Chondrocyte (in vitro differentiated cells): ENCODE measurements at regions not wholly inside any gene's neighbourhood (a gene's known extent, or its start where the extent isn't known, plus 50 kb on each side); places are given as distances from the start of the nearest gene placed in this dataset.

Experiments
- DNase-seq: peaks from one replicate; pipeline ENCODE4 v3.0.0; 2021; ENCODE audit warnings: mixed read lengths, low spot score
- H3K27ac Mint-ChIP-seq: one replicate; pipeline ENCODE4 v1.8.0; 2021; ENCODE audit warnings: mild to moderate bottlenecking, moderate library complexity, mixed read lengths; ENCODE audit not compliant: unreplicated experiment
- H3K27me3 Mint-ChIP-seq: 2 replicates; pipeline ENCODE4 v1.8.0; 2021; ENCODE audit warnings: low read depth, mixed read lengths
- H3K36me3 Mint-ChIP-seq: 2 replicates; pipeline ENCODE4 v1.8.0; 2021; ENCODE audit warnings: low read depth, mixed read lengths
- H3K4me1 Mint-ChIP-seq: 2 replicates; pipeline ENCODE4 v1.8.0; 2021; ENCODE audit warnings: low read depth, mild to moderate bottlenecking, mixed read lengths
- H3K4me3 Mint-ChIP-seq: one replicate; pipeline ENCODE4 v1.8.0; 2021; ENCODE audit warnings: mild to moderate bottlenecking, moderate library complexity, mixed read lengths; ENCODE audit not compliant: unreplicated experiment
- H3K9me3 Mint-ChIP-seq: 2 replicates; pipeline ENCODE4 v1.8.0; 2021; ENCODE audit warnings: low read depth, mixed read lengths
- TF ChIP-seq, protein P1 (sequence below): fragments of 200-600 bp; sonication (generic); IDR thresholded peaks from 2 replicates; pipeline ENCODE4 v1.5.0; 2021; ENCODE audit warnings: antibody characterized with exemption, mild to moderate bottlenecking, moderate library complexity

DNA sequence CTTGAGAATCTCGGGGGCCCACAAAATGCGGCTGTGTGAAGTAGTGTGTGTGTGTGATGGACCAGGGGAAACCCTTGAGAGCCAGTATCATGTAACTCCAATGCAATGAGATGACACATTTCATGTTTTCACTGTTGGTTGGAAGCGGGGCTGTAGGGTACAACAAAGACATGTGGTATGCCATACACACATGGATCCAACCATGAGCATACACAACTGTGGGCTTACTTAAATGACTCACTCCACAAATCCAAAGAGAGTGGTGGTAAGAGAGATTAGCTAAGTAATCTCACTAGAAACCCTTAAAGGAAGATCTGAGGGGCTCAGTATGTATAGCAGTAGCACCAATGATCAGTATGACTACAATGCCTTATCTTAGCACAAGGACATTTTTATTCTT is 225.7 kb downstream of the SIPA1L2 start:
- no peak overlapping the region for H3K27ac Mint-ChIP-seq
- H3K27me3 Mint-ChIP-seq, result no peaks in the 10 kb centered on the region
- peaks cover 22% of the 10 kb centered on the region for H3K36me3 Mint-ChIP-seq
- TF ChIP-seq, protein P1, sequence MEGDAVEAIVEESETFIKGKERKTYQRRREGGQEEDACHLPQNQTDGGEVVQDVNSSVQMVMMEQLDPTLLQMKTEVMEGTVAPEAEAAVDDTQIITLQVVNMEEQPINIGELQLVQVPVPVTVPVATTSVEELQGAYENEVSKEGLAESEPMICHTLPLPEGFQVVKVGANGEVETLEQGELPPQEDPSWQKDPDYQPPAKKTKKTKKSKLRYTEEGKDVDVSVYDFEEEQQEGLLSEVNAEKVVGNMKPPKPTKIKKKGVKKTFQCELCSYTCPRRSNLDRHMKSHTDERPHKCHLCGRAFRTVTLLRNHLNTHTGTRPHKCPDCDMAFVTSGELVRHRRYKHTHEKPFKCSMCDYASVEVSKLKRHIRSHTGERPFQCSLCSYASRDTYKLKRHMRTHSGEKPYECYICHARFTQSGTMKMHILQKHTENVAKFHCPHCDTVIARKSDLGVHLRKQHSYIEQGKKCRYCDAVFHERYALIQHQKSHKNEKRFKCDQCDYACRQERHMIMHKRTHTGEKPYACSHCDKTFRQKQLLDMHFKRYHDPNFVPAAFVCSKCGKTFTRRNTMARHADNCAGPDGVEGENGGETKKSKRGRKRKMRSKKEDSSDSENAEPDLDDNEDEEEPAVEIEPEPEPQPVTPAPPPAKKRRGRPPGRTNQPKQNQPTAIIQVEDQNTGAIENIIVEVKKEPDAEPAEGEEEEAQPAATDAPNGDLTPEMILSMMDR, result no peak
- H3K9me3 Mint-ChIP-seq, result no peaks in the 10 kb centered on the region
- H3K4me3 Mint-ChIP-seq, result no peak overlapping the region
- H3K4me1 Mint-ChIP-seq, result no peaks in the 10 kb centered on the region
- no peak for DNase-seq

DNA sequence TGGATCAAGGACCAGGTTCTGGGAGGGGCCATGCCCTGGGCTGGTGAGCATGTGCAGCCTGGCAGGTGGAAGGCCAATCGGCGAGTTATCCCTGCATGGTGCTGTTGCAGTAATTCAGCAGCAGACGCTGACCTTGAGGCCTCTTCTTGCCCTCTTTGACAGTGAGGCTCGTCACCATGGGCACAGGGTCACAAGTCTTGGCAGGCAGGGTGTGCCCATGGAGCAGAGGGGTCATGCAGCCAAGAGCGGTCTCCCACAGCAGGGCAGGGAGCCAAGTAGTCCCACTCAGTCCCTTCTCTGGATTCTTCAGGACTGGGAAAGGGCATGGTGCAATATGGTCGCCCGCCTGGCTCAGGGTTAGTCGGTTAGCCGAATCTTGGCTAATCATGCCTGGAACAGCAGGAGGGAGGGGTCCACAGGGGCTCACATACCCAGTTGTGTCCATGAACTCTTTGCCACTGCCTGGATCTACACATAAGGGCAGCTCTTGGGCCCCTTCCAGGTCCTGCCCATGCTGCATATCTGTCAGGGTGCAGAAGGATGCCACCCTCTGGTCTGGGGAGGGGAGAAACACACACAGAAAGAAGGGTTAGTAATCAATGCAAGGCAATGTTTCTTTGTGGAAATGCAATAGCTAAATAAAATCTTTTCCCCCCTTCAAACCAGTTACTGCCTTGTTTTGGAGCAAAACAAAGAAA is 226.8 kb downstream of the SIPA1L2 start:
- Mint-ChIP-seq H3K27ac (no peak overlapping the region), H3K9me3 (no peaks in the 10 kb centered on the region), H3K4me1 (no peaks in the 10 kb centered on the region), H3K36me3 (peaks cover 27% of the 10 kb centered on the region), H3K27me3 (no peaks in the 10 kb centered on the region), H3K4me3 (no peak overlapping the region)
- TF ChIP-seq, protein P1, result no peak
- no peak for DNase-seq

DNA sequence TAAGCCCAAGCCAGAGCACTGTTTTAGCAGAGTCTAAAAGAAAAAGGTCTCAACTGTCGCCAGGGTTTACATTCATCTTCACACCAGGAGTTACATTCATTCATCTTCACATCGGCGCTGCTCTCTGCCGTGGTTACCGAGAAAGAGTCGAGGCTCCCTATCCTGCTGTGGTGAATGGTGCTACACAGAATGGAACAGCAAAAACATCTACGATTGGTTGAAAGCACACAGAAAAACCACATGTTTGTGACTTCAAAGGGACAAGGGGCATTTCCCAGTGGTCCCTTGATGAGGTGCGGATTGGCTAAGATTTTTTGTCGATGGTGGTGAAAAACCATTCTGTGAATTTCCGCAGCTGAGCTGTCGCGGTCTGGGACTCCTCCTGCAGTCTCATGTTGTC is 231.1 kb downstream of the SIPA1L2 start:
- no peaks in the 10 kb centered on the region for H3K4me1 Mint-ChIP-seq
- H3K4me3 Mint-ChIP-seq, result no peak overlapping the region
- H3K9me3 Mint-ChIP-seq, result no peaks in the 10 kb centered on the region
- no peak for DNase-seq
- H3K36me3 Mint-ChIP-seq, result peaks cover 25% of the 10 kb centered on the region
- TF ChIP-seq, protein P1, result no peak
- H3K27me3 Mint-ChIP-seq, result no peaks in the 10 kb centered on the region
- H3K27ac Mint-ChIP-seq, result no peak overlapping the region

DNA sequence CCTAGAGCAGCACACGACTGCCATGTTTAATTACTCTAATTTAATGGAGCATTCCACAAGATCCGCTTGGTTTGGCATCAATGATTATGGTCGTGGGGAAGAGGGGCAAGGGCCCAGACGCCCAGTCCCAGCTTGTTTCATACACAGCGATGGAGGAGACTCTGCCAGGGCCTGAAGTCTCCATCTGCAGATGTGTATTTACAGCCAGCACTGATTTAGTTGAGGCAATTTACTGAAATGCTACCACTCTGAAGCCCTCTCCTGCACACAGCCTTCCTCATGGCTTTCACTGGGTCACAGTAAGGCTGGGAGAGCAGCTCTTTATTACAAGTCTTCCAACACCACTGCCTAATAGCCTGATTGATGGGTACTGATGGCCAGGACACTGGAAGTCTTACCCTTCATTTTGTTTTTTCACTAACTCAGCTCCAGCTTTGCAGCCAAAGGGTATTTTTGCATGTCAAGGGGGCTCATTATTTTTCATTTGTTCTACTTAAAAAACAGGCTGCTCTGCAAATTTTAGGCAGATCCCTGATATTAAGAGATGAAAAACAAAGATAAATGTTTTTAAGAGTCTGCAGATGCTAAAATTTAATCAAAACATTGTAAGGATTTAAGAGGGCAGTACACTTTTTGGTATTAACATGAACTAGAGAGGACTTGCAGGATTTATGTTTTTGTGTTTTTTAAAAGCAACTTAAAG is 236.3 kb downstream of the SIPA1L2 start:
- H3K27me3 Mint-ChIP-seq, result no peaks in the 10 kb centered on the region
- H3K4me1 Mint-ChIP-seq, result no peaks in the 10 kb centered on the region
- no peaks in the 10 kb centered on the region for H3K9me3 Mint-ChIP-seq
- DNase-seq, result no peak
- TF ChIP-seq, protein P1, result no peak
- H3K4me3 Mint-ChIP-seq, result no peak overlapping the region
- peaks cover 2% of the 10 kb centered on the region for H3K36me3 Mint-ChIP-seq
- H3K27ac Mint-ChIP-seq, result no peak overlapping the region

DNA sequence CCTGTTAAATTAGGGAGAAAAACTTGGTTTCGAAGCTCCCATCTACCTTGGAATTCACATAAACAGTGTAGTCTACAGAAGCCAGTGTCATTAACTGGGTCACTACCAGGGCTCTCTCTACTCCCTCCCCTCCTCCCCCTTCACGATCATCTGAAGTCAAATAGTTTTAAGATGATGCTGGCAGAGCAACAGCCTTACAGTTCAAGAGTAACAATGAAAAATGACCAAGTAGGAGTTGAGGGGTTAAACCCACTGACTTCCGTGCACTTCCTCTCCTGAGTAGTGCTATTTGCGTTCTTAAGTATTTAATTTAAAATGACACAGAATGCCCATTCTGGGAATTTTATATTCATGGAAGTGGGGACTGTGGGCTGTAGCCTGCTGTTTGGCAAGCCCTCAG is 236.9 kb downstream of the SIPA1L2 start:
- Mint-ChIP-seq H3K27me3 (no peaks in the 10 kb centered on the region), H3K9me3 (no peaks in the 10 kb centered on the region), H3K27ac (no peak overlapping the region), H3K4me1 (no peaks in the 10 kb centered on the region), H3K4me3 (no peak overlapping the region), H3K36me3 (no peaks in the 10 kb centered on the region)
- DNase-seq, result no peak
- TF ChIP-seq, protein P1, result no peak
